Hepatocyte (in vitro differentiated cells): ENCODE measurements at regions not wholly inside any gene's neighbourhood (a gene's known extent, or its start where the extent isn't known, plus 50 kb on each side); places are given as distances from the start of the nearest gene placed in this dataset.

Source experiments
- DNase-seq: peaks from one replicate; pipeline ENCODE4 v3.0.0-alpha.2; 2016; ENCODE audit warnings: low spot score
- H2AFZ ChIP-seq: fragments of 200-600 bp; sonication (generic); 2 replicates; pipeline ENCODE4 v1.6.0; 2016; ENCODE audit warnings: antibody characterized with exemption, mild to moderate bottlenecking
- H3K27ac ChIP-seq: fragments of 200-600 bp; sonication (generic); 2 replicates; pipeline ENCODE4 v1.5.1; 2016; ENCODE audit warnings: mild to moderate bottlenecking
- H3K27me3 ChIP-seq: fragments of 200-600 bp; sonication (generic); 2 replicates; pipeline ENCODE4 v1.6.1; 2016
- H3K36me3 ChIP-seq: fragments of 200-600 bp; sonication (generic); replicated peaks from 2 replicates; pipeline ENCODE4 v1.5.1; 2016; ENCODE audit warnings: low read depth; ENCODE audit not compliant: insufficient read depth
- H3K4me1 ChIP-seq: fragments of 200-600 bp; sonication (generic); 2 replicates; pipeline ENCODE4 v1.5.1; 2016; ENCODE audit warnings: mild to moderate bottlenecking, moderate library complexity; ENCODE audit not compliant: insufficient read depth
- H3K4me2 ChIP-seq: fragments of 200-600 bp; sonication (generic); 2 replicates; pipeline ENCODE4 v1.6.0; 2016
- H3K4me3 ChIP-seq: fragments of 200-600 bp; sonication (generic); 2 replicates; pipeline ENCODE4 v1.5.1; 2016; ENCODE audit warnings: mild to moderate bottlenecking
- H3K79me2 ChIP-seq: fragments of 200-600 bp; sonication (generic); 2 replicates; pipeline ENCODE4 v1.6.0; 2017; ENCODE audit warnings: mild to moderate bottlenecking
- H3K9me2 ChIP-seq: fragments of 200-600 bp; sonication (generic); replicated peaks from 2 replicates; pipeline ENCODE4 v1.6.0; 2017; ENCODE audit warnings: mild to moderate bottlenecking; ENCODE audit not compliant: insufficient read depth
- H3K9me3 ChIP-seq: fragments of 200-600 bp; sonication (generic); 2 replicates; pipeline ENCODE4 v1.5.1; 2016; ENCODE audit warnings: low read depth, mild to moderate bottlenecking
- H4K20me1 ChIP-seq: fragments of 200-600 bp; sonication (generic); 2 replicates; pipeline ENCODE4 v1.6.0; 2016; ENCODE audit warnings: mild to moderate bottlenecking; ENCODE audit not compliant: insufficient read depth, poor library complexity, severe bottlenecking
- CTCF ChIP-seq: fragments of 200-600 bp; sonication (generic); IDR thresholded peaks from 2 replicates; pipeline ENCODE4 v1.5.1; 2016; ENCODE audit warnings: antibody characterized with exemption, mild to moderate bottlenecking; ENCODE audit not compliant: poor library complexity
- EZH2 ChIP-seq: fragments of 200-600 bp; sonication (generic); IDR thresholded peaks from 2 replicates; pipeline ENCODE4 v1.6.1; 2016; ENCODE audit warnings: antibody characterized with exemption, mild to moderate bottlenecking, borderline replicate concordance
- EZH2phosphoT487 ChIP-seq: fragments of 200-600 bp; sonication (generic); IDR thresholded peaks from one replicate; pipeline ENCODE4 v1.6.1; 2018; ENCODE audit warnings: antibody characterized with exemption, mild to moderate bottlenecking, low read depth, moderate library complexity; ENCODE audit not compliant: unreplicated experiment, severe bottlenecking
- WGBS: methylation state at CpG from one replicate; pipeline ENCODE4 v1.1.6; 2016; ENCODE audit warnings: low lambda C conversion rate; ENCODE audit errors: missing lambda C conversion rate; 5-methylcytosine and 5-hydroxymethylcytosine counted together

- no peaks in the 10 kb centered on the region for H3K9me2 ChIP-seq
- WGBS: 64% methylated on average over 3 of the region's 3 CpGs
- no peaks in the 10 kb centered on the region for H4K20me1 ChIP-seq
- no peak overlapping the region for H2AFZ ChIP-seq
- DNase-seq: no peak
- H3K36me3 ChIP-seq: no peaks in the 10 kb centered on the region
- no peak overlapping the region for H3K4me2 ChIP-seq
- no peaks in the 10 kb centered on the region for H3K79me2 ChIP-seq
- H3K27ac ChIP-seq: no peak overlapping the region
- no peaks in the 10 kb centered on the region for H3K9me3 ChIP-seq
- no peaks in the 10 kb centered on the region for H3K27me3 ChIP-seq
- H3K4me1 ChIP-seq: no peaks in the 10 kb centered on the region
- no peak overlapping the region for H3K4me3 ChIP-seq
- TF ChIP-seq EZH2phosphoT487: no peak
- no peak for TF ChIP-seq EZH2
- TF ChIP-seq CTCF: no peak
These were observed 546.8 kb downstream of the ETS1 start for GRCh38 chr11:128040603-128041002.

- Histone ChIP-seq H3K4me1 (no peaks in the 10 kb centered on the region), H3K9me2 (no peaks in the 10 kb centered on the region), H3K9me3 (no peaks in the 10 kb centered on the region), H3K4me2 (no peak overlapping the region), H3K27me3 (peaks cover 3% of the 10 kb centered on the region), H3K36me3 (no peaks in the 10 kb centered on the region), H3K27ac (no peak overlapping the region), H2AFZ (no peak overlapping the region), H4K20me1 (no peaks in the 10 kb centered on the region), H3K79me2 (no peaks in the 10 kb centered on the region), H3K4me3 (no peak overlapping the region)
- WGBS: 85% methylated on average over 8 of the region's 8 CpGs
- TF ChIP-seq EZH2: no peak
- TF ChIP-seq EZH2phosphoT487: no peak
- TF ChIP-seq CTCF: no peak
- no peak for DNase-seq
These were observed 548.0 kb downstream of the ETS1 start for GRCh38 chr11:128039140-128040021.

GRCh38 chr11:128036556-128037093 is 550.7 kb downstream of the ETS1 start:
- H3K36me3 ChIP-seq: no peaks in the 10 kb centered on the region
- no peak for DNase-seq
- peaks cover 3% of the 10 kb centered on the region for H3K27me3 ChIP-seq
- H3K27ac ChIP-seq: no peak overlapping the region
- H3K79me2 ChIP-seq: no peaks in the 10 kb centered on the region
- no peaks in the 10 kb centered on the region for H3K9me2 ChIP-seq
- no peaks in the 10 kb centered on the region for H3K4me1 ChIP-seq
- WGBS: 62% methylated on average over 4 of the region's 4 CpGs
- TF ChIP-seq EZH2: no peak
- TF ChIP-seq EZH2phosphoT487: no peak
- no peak for TF ChIP-seq CTCF
- no peak overlapping the region for H3K4me2 ChIP-seq
- no peaks in the 10 kb centered on the region for H3K9me3 ChIP-seq
- H3K4me3 ChIP-seq: no peak overlapping the region
- H4K20me1 ChIP-seq: no peaks in the 10 kb centered on the region
- H2AFZ ChIP-seq: no peak overlapping the region
